ENCODE measurements at regions not wholly inside any gene's neighbourhood (a gene's known extent, or its start where the extent isn't known, plus 50 kb on each side); places are given as distances from the start of the nearest gene placed in this dataset.

DNA sequence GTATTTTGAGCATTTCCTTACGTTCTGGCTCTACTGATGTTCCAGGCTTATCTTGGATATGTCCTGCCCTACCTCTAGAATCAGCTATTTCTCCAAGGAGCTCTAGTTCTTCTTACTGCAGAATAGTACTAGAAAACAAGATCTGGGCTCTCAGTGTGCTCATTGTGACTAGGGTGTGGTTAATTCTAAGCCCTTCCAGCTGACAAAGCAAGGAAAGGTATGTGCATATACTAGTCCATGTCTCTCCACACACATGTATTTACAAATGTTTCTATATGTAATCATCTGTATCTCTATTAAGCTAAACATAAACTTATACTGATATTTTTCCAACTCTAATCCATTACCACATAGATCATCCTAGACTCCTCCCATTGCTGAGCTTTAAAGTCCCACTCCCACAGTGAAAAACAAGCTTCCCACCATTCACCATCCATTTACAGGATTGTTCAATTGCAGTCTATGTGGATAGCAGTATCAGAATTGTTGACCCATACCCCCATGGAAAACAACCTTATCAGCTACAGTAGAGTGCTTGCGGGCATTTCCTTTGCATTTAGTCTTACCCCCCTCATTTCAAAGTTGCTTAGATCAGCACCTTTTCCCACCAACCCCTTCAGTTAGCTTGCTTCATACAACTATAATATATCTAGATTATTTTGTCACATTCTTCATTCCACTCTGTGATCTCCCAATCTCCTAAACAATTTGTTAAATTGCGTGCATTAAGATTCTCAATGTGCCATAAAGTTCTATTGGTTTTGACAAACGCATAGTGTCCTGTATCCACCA lies 194.5 kb downstream of the SOX9 start:
- TF ChIP-seq, protein P1, sequence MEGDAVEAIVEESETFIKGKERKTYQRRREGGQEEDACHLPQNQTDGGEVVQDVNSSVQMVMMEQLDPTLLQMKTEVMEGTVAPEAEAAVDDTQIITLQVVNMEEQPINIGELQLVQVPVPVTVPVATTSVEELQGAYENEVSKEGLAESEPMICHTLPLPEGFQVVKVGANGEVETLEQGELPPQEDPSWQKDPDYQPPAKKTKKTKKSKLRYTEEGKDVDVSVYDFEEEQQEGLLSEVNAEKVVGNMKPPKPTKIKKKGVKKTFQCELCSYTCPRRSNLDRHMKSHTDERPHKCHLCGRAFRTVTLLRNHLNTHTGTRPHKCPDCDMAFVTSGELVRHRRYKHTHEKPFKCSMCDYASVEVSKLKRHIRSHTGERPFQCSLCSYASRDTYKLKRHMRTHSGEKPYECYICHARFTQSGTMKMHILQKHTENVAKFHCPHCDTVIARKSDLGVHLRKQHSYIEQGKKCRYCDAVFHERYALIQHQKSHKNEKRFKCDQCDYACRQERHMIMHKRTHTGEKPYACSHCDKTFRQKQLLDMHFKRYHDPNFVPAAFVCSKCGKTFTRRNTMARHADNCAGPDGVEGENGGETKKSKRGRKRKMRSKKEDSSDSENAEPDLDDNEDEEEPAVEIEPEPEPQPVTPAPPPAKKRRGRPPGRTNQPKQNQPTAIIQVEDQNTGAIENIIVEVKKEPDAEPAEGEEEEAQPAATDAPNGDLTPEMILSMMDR (conservative IDR thresholded peaks at IDR 0.05; ENCODE audit: low read depth, low read length) = no peak
- no peak for TF ChIP-seq EZH2 (IDR thresholded peaks at IDR 0.05; ENCODE audit: low read length, unreplicated experiment)
- TF ChIP-seq EZH2phosphoT487 (IDR thresholded peaks at IDR 0.05; ENCODE audit: borderline replicate concordance, low read length) = no peak

Measured in PC-3 (cell line).